ENCODE measurements at regions not wholly inside any gene's neighbourhood (a gene's known extent, or its start where the extent isn't known, plus 50 kb on each side); places are given as distances from the start of the nearest gene placed in this dataset.

DNA sequence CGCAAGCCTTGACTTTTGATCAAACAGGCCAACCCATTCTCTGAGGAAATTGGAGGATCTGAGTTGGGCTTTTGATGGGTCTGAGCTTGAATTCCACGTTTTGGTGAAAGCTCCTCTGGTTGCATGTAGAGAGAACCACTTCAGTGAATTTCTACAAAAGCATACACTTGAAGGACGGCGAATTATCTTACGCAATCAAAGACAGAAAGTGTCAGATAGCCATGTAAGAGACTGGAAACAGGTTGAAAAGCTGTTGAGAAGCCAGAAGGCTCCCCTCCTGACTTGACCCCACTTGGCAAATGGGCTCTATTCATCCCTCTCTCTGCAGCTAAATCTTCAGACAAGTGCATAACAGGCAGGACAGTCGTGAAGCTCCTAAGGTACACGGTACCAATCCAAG is 809.1 kb downstream of the BCL11B start:
- no peak for DNase-seq

DNA sequence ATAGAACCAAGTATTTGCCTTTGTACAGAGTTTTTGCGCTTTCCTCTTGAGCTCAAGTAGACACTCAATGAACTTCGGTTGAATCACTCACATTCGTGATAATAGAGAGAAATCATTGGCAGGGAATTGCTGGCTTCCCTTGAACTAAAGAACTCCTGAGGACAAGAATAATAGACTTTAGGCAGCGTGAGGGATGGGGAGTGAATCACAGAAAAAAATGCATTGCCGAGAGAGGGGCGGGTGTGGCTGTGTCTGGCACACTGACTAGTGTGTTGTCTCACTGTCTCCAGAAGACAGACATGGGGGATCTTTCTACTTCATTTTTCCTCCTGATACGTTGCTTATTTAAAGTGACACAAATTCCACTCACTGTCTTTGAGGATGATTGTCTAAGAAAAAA is 805.2 kb downstream of the BCL11B start:
- no peak for DNase-seq

DNA sequence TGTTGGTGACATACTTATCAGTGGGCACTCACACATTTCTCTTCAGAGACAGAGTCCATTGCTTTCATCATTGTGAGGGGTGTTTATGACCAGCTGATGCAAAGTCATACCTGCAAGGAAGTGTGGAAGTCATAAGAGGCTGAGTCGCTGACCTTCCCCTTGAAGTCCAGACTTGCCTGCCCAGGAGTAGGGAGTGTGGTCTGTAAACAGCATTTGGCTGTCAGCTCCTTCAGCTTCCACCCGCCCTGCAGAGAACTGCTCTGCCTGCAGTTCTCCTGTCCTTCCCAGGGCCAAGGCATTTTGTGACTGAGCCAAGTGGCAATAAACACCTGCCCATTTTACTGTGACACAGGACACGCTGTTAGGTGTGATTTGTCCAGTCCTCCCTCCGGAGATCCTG is 801.3 kb downstream of the BCL11B start:
- DNase-seq, result no peak

- no peak for DNase-seq
Observed at GRCh38 chr14:98474900-98475299, 797.1 kb downstream of the BCL11B start.

DNA sequence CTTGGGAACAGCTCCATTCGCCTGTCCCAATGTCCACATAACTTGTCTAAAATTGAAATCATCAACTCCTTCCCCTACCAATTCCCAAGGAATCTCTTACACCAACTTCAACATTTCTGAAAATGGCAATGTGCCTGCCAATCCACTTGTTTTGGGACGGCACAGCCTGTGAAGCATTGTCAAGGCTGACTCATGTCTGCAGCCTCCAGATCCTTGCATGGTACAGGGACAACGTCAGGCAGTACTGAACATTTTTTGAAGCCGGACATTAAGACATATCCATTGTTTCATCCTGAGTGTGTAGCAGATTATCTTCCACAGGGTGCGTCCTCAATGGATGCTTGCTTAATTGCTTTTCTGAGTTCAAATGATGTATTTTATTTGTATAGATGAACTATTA is 794.1 kb downstream of the BCL11B start:
- DNase-seq, result no peak

DNA sequence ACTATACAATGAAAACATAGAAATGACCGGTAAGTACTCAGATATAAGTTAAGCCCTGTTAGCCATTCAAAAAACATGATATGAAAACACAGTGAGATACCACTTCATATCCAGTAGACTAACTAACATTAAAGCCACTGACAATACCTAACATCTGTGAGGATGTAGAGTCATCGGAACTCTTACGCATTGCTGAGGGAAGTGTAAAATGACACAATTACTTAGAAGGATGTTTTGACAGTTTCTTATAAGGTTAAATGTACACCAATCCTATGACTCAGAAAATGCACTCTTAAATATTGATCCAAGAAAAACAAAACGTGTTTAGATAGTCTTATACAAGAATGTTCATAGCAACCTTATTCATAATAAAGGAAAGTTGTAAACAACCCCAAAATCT is 782.9 kb downstream of the BCL11B start:
- DNase-seq, result no peak

- DNase-seq, result no peak
Observed at GRCh38 chr14:98494582-98494981, 777.4 kb downstream of the BCL11B start.

GRCh38 chr14:98498019-98498885 is 773.7 kb downstream of the BCL11B start:
- no peak for DNase-seq

GRCh38 chr14:98501335-98501734 is 770.7 kb downstream of the BCL11B start:
- no peak for DNase-seq

DNA sequence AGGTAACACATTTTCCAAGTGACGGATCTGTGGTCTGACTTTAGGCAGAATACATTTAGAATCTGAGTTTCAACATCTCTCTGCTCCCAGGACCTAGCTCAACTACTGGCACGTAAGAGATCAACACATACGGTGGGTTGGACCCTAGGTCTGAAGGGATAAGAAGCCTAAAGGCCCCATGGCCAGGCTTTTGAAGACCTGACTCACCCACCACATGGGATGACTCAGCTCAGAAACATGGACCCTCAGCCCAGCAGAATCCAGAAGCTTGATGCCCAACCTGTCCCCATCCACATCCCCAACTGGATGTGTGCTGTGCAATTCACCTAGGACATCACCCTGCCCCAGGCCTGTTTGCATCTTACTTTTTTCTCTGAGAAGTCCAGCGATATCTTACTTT is 770.2 kb downstream of the BCL11B start:
- no peak for DNase-seq

- no peak for DNase-seq
Observed at GRCh38 chr14:98503086-98503815, 768.7 kb downstream of the BCL11B start.

GRCh38 chr14:98507264-98507663 is 764.7 kb downstream of the BCL11B start:
- DNase-seq, result no peak

DNA sequence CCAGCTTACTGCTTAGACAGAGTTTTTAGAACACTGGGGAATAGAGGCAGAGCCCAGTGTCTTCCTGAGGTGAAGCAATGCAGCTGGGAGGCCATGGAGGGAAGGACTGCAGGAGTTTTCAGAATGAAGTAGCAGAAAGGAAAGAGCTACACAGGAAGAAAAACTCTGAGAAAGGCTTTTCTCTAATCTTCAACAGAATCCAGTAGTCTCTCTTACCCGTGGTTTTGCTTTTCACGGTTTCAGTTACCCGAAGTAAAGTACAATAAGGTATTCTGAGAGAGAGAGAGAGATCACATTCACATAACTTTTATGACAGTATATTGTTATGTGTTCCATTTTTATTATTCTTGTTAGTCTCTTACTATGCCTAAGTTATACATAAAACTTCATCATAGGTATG is 761.6 kb downstream of the BCL11B start:
- DNase-seq, result no peak

- no peak for DNase-seq
Observed at GRCh38 chr14:98512501-98513251, 759.3 kb downstream of the BCL11B start.

DNA sequence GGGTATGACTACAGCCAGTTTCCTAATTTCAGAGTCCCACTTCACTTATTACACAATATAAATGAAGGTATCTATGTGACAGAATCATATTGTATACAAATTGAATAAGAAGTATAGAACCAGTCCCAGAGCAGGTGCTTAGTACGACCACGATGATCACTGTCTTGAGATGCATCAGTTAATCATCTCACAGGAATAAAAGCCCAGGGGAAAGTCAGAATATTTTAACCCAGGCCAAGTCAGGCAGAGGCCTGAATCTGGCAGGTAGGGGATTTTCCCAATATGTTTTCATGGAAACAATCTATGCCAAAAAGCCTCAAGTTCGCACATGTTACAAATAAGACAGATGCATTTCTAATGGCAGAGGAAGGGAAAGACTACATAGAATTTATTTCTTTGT is 758.4 kb downstream of the BCL11B start:
- DNase-seq, result no peak

GRCh38 chr14:98514016-98514415 is 758.0 kb downstream of the BCL11B start:
- DNase-seq, result no peak

- DNase-seq, result no peak
Observed at GRCh38 chr14:98536256-98536655, 735.7 kb downstream of the BCL11B start.

DNA sequence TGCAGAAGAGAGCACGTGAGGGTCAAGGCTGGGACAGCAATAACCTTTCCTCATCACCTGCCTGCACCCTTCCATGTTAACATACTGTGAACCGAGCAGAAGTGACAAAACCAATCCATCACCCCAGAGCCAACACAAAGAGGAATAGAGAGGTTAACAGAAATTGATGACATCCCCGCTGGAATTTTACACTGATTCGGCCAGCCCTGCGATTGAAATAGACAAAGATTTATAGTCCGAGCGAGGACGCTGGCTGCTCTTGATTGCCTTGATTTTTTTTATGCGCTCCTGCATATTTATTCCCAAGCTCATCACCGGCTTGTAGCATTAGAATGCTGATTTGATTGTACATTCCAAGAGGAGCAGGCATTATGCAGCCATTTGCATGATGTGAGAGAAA is 729.7 kb downstream of the BCL11B start:
- no peak for DNase-seq

GRCh38 chr14:98543074-98543473 is 728.9 kb downstream of the BCL11B start:
- no peak for DNase-seq

DNA sequence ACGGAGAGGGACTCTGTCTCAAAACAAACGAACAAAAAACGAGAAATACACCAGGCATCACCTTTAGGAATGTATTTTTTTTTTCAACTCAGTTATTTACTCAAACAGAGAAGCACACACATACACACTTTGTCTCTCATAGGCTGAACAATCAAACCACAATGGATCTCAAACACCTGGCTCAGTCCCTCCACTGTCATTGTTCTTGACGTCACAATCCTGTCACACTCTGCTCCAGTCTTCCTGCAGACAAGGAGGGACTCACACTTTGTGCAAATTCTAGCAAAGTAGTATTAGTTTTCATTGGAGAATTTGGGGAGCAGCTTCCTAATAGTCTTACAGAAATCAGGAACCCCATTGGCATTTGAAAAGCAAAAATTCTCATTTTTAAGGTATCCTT is 727.8 kb downstream of the BCL11B start:
- no peak for DNase-seq

DNA sequence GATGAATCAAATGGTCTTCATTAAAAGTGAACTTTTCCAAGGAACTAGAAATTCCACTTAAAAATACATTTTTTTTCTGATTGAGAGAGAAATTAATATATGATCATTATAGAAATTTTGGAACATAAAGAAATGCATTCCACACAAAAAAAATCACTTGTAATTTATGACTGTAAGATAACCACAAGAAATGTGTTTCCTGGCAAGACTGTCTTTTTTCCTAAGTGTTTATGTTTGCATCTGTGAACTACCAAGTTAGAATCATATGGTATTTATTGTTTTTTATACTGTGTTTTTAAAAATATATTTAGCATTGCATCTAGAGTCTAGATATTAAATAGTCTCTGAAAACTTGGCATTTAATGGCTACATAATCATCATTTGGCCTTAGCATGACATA is 726.8 kb downstream of the BCL11B start:
- DNase-seq, result no peak

- DNase-seq, result no peak
Observed at GRCh38 chr14:98548071-98548686, 723.8 kb downstream of the BCL11B start.

DNA sequence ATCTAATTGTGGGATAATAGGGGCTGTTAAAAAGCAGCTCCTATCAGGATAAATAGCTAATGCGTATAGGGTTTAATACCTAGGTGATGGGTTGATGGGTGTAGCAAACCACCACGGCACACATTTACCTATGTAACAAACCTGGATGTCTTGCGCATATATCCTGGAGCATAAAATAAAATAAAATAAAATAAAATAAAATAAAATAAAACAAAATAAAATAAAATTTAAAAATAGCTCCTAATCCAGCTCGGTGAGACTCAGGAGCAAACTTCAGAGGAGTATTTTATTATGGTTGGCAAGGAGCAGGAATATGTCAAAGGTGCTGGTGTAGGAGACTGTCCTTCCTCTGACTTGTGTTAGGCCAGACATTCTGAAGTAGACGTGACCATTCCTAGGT is 721.0 kb downstream of the BCL11B start:
- DNase-seq, result no peak

Measured in HCEC 1CT (cell line).